GM12878 (cell line): ENCODE measurements at regions not wholly inside any gene's neighbourhood (a gene's known extent, or its start where the extent isn't known, plus 50 kb on each side); places are given as distances from the start of the nearest gene placed in this dataset.

Source experiments
- POLR2A ChIP-seq: IDR thresholded peaks from 2 replicates; pipeline ENCODE4 v1.6.1; 2011; ENCODE audit warnings: low read depth, mild to moderate bottlenecking, low read length
- RAD21 ChIP-seq: IDR thresholded peaks from 2 replicates; pipeline ENCODE4 v1.6.1; 2011; ENCODE audit warnings: mild to moderate bottlenecking, low read depth, low read length, moderate library complexity; ENCODE audit not compliant: insufficient read depth
- RBBP5 ChIP-seq: fragments of 200-600 bp; sonication (generic); conservative IDR thresholded peaks from 2 replicates; pipeline ENCODE4 v1.6.1; 2016
- REST ChIP-seq: IDR thresholded peaks from 2 replicates; pipeline ENCODE4 v1.6.1; 2012; ENCODE audit warnings: mild to moderate bottlenecking, low read depth, low read length
- SUPT20H ChIP-seq: IDR thresholded peaks from 2 replicates; pipeline ENCODE4 v1.6.1; 2011; ENCODE audit warnings: low read depth, mild to moderate bottlenecking, low read length, moderate library complexity, borderline replicate concordance; ENCODE audit not compliant: control insufficient read depth

GRCh38 chr17:65403626-65404025 is 157.8 kb downstream of the AXIN2 start:
- no peak for TF ChIP-seq SUPT20H
- no peak for TF ChIP-seq POLR2A
- no peak for TF ChIP-seq RAD21
- no peak for TF ChIP-seq REST
- no peak for TF ChIP-seq RBBP5
